ENCODE measurements at regions not wholly inside any gene's neighbourhood (a gene's known extent, or its start where the extent isn't known, plus 50 kb on each side); places are given as distances from the start of the nearest gene placed in this dataset.
"Not testable (repeated sequence)": the region's sequence is repeated elsewhere in the genome, so short reads cannot be mapped to it uniquely, and the experiment has no call there.

DNA sequence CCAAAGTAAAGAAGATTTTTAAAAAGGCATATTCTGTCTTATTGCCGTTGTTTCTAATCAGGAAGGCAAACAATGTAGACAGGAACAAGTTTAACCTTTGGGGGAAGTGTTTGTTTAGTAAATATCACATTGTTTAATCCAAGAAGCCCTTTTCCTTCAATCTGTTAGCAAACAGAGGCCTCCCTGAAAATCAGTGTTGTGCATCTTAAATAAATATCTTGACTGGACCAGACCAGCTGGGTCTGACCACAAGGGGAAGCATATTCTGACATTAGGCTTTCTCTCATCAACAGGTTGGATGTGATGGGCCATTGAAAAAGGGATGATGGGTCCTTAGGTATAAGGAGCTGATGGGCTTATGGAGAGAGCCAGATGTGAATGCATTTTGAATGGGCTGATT is 81.8 kb upstream of the SGIP1 start:
- no peak for DNase-seq (ENCODE audit: low spot score)
- intact Hi-C loops (cut with DNase I): no loop called here

DNA sequence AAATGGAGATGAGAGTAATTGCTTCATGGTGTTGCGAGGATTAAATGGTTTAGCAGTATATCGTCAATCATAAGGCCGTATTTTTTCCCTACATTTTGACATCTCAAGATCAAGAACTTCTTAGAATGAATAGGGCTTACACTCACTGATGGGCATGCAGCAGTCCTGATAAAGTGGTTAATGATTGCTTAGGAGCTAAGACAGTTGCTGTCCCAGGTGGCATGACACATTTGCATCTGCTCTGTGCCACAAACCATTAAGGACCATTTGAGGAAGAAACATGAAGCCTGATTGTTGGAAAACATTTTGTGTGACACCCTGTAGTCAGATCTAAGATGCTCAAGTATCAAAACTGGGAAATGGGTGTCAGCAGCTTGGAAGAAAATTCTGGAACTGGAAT is 81.0 kb upstream of the SGIP1 start:
- intact Hi-C loops (cut with DNase I): no loop called here
- no peak for DNase-seq (ENCODE audit: low spot score)

DNA sequence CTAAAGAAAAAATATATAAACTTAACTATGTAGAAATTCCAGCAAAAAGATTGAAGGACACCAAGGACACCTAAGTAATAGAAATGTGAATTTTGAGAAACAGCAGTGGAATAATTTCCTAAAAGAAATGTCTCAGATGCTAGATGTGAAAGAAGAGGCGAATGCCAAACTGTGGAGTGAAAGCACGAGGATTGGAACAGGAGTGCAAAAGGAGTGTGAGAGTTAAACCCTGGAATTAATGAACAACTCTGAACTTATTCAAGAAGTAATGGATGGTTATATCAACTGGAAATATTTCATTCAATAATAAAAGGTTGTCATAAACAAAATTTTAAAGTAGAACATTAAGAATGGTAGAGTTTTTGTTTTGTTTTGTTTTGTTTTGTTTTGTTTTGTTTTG is 78.5 kb upstream of the SGIP1 start:
- DNase-seq (ENCODE audit: low spot score): no peak
- intact Hi-C loops (cut with DNase I): no loop called here

DNA sequence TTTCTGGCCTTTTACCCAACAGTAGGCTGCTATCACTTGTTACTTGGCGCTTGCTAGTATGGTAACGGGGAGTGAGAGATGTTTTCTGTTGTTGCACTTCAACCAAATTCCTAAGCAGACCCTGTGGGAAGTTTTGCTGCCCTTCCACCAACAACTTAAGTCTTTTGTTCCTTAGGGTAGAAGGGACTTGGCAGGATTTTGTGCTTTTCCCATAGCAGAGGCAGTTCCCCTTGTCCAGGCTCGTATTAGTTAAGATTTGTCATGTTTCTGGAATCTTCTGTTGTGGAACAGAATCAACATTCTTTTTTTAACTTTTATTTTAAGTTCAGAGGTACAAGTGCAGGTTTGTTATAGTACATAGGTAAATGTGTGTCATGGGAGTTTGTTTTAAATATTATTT is 73.2 kb upstream of the SGIP1 start:
- intact Hi-C loops (cut with DNase I): no loop called here
- DNase-seq (ENCODE audit: low spot score): no peak

DNA sequence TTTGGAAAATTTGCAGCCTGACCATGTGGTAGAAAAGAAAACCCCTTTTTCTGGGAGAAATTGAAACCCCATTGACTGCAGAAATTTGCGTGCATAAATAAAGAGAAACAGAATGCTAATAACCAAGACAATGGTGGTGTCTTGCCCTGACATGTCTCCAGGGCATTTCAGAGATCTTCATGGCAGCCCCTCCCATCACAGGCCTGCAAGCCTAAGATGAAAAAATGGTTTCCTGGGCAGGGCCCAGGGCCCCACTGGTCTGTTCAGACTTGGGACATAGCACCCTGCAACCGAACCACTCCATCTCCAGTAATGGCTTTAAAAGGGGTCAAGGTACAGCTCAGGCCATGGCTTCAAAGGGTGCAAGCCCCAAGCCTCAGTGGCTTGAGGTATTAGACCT is 71.6 kb upstream of the SGIP1 start:
- no peak for DNase-seq (ENCODE audit: low spot score)
- intact Hi-C loops (cut with DNase I): no loop called here

DNA sequence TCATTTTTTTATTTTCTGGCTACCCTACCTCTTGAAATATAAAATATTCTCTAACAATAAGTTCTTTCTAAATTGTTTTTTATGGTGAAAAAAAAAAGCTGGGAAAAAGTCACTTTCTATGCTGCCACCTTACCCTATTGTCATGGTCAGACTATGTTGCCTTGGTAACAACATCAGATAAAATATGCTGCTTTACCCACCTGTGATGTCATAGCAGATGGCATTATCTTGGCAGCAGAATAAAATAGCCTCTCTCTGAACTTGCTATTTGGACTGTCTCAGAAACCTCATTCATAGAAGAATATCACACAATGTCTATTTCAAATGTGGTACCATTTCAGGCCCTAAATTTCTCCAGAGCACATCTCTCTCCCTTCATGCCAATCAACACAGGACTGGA is 69.6 kb upstream of the SGIP1 start:
- intact Hi-C loops (cut with DNase I): no loop called here
- no peak for DNase-seq (ENCODE audit: low spot score)

DNA sequence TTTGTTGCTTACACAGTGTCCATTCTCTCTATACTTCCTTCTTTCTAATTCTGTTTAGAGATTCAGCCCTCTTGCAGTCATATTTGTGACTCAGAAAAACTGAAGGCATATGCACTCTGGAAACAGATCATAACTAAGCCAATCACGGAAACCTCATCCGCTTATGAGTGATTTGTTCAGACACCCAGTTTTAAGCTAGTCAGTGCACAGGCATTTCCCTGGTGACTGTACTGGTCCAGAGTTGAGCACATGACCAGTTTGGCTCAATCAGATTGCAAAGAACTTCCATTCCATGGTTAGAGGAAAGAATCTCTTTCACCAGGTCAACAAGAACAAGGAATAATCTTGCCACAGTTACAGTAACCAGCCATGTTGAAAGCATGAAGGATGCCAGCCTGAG is 69.2 kb upstream of the SGIP1 start:
- no peak for DNase-seq (ENCODE audit: low spot score)
- intact Hi-C loops (cut with DNase I): no loop called here

DNA sequence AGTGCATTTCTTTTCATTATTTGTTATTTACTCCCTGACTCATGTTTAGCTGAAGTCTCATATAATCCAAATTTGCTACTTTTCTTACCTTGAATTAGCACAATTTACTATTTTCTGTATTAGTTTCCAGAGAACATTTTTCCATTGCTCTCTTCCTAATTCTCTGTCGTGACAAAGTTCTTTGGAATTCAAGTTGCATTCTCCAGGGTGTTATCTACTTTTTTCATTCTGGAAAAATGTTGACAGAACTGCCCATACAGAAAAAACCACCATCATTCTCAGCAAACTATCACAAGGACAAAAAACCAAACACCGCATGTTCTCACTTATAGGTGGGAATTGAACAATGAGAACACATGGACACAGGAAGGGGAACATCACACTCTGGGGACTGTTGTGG is 67.3 kb upstream of the SGIP1 start:
- intact Hi-C loops (cut with DNase I); DNase-seq (ENCODE audit: low spot score): not testable (repeated sequence)

DNA sequence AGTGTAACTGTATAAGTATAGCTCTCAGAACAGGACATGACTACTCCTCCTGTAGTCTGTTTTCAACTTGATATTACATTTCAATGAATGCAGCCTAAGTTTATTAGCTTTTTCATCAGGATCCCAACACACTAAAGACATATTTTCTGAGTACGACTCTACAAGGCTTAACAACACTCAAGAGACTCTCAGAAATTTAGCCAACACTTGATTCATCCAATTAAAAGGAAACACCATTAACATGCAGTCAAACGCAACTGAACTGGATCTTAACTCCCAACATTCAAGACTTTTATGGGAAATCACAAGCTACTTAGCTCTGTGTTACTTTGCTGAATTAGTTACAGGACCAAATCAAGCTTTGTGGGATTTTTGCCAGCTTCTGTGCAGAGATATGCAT is 65.2 kb upstream of the SGIP1 start:
- intact Hi-C loops (cut with DNase I): no loop called here

DNA sequence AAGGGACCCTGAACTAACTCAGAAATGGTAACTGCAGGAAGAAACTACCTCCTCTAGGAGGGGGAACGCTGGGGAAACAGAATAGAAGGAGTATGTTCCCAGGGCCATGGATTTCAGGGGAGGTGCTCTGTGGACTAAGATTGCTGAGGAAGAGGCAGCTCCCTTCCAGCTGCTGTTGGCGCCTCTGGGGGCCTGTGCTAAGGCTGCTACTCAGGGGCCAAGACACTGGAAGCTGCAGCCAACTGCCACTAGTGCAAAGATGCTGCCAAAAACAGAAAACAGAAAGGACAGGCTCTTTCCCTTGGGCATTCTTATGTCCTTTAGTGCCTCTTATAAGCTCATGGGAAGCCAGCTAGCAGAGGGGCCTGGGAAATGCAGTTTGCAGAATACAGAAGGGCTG is 58.0 kb upstream of the SGIP1 start:
- no peak for DNase-seq (ENCODE audit: low spot score)
- intact Hi-C loops (cut with DNase I): loop anchor here in 1 of 2 donors (5.0 kb wide), 1 partner anchor 979 kb away; no protein-coding TSS in a partner anchor

More for the DNA sequence above, 65.2 kb upstream of the SGIP1 start:
- no peak for DNase-seq (ENCODE audit: low spot score)

DNA sequence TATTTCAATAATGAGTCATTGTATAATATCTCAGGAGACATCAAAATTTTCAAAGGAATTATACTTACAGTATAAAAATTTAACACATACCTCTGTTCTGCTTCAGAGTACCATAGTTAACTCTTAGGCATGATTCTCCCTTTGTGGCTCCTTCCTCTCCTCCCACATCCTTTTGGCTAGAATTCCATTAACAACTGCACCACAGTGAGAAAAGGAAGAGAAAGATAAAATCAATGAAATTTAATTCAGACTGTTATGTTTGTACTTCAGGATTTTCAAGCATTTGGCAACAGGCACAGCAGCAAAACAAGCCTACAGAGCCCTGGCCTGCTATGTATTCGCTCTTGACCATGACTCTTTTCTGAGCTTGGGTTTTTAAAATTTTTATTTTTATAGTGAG is 57.2 kb upstream of the SGIP1 start:
- intact Hi-C loops (cut with DNase I): loop anchor here in 1 of 2 donors (5.0 kb wide), 1 partner anchor 979 kb away; no protein-coding TSS in a partner anchor
- DNase-seq (ENCODE audit: low spot score): no peak

DNA sequence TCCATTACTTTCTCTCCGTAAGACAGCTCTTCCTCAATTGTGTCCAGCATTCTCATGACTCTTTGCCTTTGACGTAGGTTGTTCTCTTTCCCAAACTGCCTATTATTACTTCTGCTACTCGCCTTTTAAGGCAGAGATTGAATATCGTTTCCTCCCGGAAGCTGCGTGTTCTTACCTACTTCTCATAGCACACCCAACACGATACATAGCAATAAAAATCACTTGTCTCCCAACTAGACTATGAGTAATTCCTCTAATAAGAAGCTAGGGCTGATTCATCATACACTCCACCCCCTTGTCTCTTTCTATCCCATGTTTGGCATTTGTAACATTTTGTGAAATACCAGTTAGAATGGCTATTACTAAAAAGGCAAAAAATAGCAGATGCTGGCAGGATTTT is 55.8 kb upstream of the SGIP1 start:
- no peak for DNase-seq (ENCODE audit: low spot score)
- intact Hi-C loops (cut with DNase I): loop anchor here in 1 of 2 donors (5.0 kb wide), 1 partner anchor 981 kb away; no protein-coding TSS in a partner anchor

DNA sequence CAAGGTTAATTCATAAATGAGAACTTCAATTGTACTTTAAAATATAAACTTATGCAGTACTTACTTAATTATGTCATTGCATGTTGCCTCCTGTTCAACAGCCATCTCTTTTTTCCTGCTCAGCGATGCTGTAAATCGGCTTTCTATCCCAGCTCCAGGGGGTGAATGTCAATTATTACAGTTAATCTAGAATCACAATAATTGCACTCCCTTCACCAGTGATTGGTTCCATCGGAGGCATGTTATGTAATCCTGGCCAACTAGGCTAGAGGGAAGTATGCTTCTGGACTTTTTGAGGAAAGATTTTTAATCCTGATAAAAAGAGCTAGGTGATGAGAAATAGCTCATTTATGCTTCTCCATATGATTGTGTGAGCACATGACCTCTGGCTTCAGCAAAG is 53.8 kb upstream of the SGIP1 start:
- DNase-seq (ENCODE audit: low spot score): no peak
- intact Hi-C loops (cut with DNase I): no loop called here

DNA sequence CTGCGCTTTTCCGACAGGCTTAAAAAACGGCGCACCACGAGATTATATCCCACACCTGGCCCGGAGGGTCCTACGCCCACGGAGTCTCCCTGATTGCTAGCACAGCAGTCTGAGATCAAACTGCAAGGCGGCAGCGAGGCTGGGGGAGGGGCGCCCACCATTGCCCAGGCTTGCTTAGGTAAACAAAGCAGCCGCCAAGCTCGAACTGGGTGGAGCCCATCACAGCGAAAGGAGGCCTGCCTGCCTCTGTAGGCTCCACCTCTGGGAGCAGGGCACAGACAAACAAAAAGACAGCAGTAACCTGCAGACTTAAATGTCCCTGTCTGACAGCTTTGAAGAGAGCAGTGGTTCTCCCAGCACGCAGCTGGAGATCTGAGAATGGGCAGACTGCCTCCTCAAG is 52.7 kb upstream of the SGIP1 start:
- DNase-seq (ENCODE audit: low spot score); intact Hi-C loops (cut with DNase I): not testable (repeated sequence)
